K562 (cell line): ENCODE measurements at regions not wholly inside any gene's neighbourhood (a gene's known extent, or its start where the extent isn't known, plus 50 kb on each side); places are given as distances from the start of the nearest gene placed in this dataset.
A peak's percentile ranks its signal among the peaks of the same experiment; 100 is the strongest.

Experiments used
- ATF1 ChIP-seq, 2 experiments: fragments of 450-650 bp in 1 of 2; IDR thresholded peaks; 2 replicates each; pipeline ENCODE4 v1.6.1; 2016; ENCODE audit warnings: missing compliant biosample characterization in 1 of 2, missing genetic modification characterization in 1 of 2
- CHCHD3 ChIP-seq: fragments of 250-450 bp; sonication (Bioruptor Pico); IDR thresholded peaks from 2 replicates; pipeline ENCODE4 v2.1.2; 2022; ENCODE audit warnings: mild to moderate bottlenecking
- FOXJ2 ChIP-seq: fragments of 200-800 bp; sonication (Bioruptor generic); IDR thresholded peaks from 2 replicates; pipeline ENCODE4 v1.6.1; 2016; ENCODE audit warnings: missing genetic modification characterization, missing compliant biosample characterization
- HDAC2 ChIP-seq: fragments of 450-650 bp; IDR thresholded peaks from 2 replicates; pipeline ENCODE4 v1.6.1; 2016; ENCODE audit warnings: mild to moderate bottlenecking
- HMGN3 ChIP-seq: IDR thresholded peaks from 2 replicates; pipeline ENCODE4 v1.6.1; 2011; ENCODE audit warnings: borderline replicate concordance, low read depth, mild to moderate bottlenecking, mixed read lengths, low read length; ENCODE audit not compliant: insufficient read length; ENCODE audit errors: extremely low read depth
- HSF4 ChIP-seq: fragments of 250-450 bp; sonication (Bioruptor Pico); IDR thresholded peaks from 2 replicates; pipeline ENCODE4 v2.1.2; 2022; ENCODE audit warnings: mild to moderate bottlenecking, moderate library complexity, borderline replicate concordance
- KAT7 ChIP-seq: sonication (generic); formaldehyde crosslinking; IDR thresholded peaks from 2 replicates; pipeline ENCODE4 v1.8.0; 2022; ENCODE audit warnings: missing genetic modification reagents, mild to moderate bottlenecking, borderline replicate concordance
- KDM1A ChIP-seq, 2 experiments: fragments of 450-650 bp; IDR thresholded peaks; 2 replicates each; pipeline ENCODE4 v1.6.1; 2016; ENCODE audit warnings: mild to moderate bottlenecking in 2 of 2
- KDM4B ChIP-seq, 2 experiments: fragments of 450-650 bp in 1 of 2; sonication (generic) in 1 of 2; IDR thresholded peaks; 2 replicates each; pipeline ENCODE4 v1.6.1; 2016 to 2017; ENCODE audit warnings: borderline replicate concordance in 2 of 2, antibody characterized with exemption in 1 of 2, low read depth in 1 of 2, mild to moderate bottlenecking in 1 of 2
- LEF1 ChIP-seq: fragments of 450-650 bp; IDR thresholded peaks from 2 replicates; pipeline ENCODE4 v1.6.1; 2016; ENCODE audit warnings: mild to moderate bottlenecking
- MCM7 ChIP-seq, 2 experiments: fragments of 450-650 bp; IDR thresholded peaks; 2 replicates each; pipeline ENCODE4 v1.6.1; 2016 to 2018
- MECOM ChIP-seq: fragments of 250-450 bp; sonication (Bioruptor Pico); IDR thresholded peaks from 2 replicates; pipeline ENCODE4 v1.8.0; 2022; ENCODE audit warnings: inconsistent platforms
- NCOR1 ChIP-seq: fragments of 450-650 bp; IDR thresholded peaks from 2 replicates; pipeline ENCODE4 v1.6.1; 2016; ENCODE audit warnings: mild to moderate bottlenecking, moderate library complexity
- NONO ChIP-seq, 2 experiments: fragments of 200-400 bp in 1 of 2; fragments of 450-650 bp in 1 of 2; formaldehyde crosslinking in 1 of 2; IDR thresholded peaks; 2 replicates each; pipeline ENCODE4 v1.6.1; 2017; ENCODE audit warnings: low read depth in 2 of 2, mild to moderate bottlenecking in 2 of 2, moderate library complexity in 2 of 2, low read length in 1 of 2
- POLR2B ChIP-seq: fragments of 450-650 bp; IDR thresholded peaks from 2 replicates; pipeline ENCODE4 v1.6.1; 2018; ENCODE audit warnings: low read depth; ENCODE audit not compliant: partially characterized antibody
- RFX7 ChIP-seq: fragments of 250-450 bp; sonication (Bioruptor Pico); IDR thresholded peaks from 2 replicates; pipeline ENCODE4 v1.5.1; 2021; ENCODE audit warnings: mild to moderate bottlenecking
- SNRNP70 ChIP-seq: fragments of 200-400 bp; formaldehyde crosslinking; optimal IDR thresholded peaks from 2 replicates; pipeline ENCODE3; 2017; ENCODE audit warnings: low read depth, low read length
- SREBF2 ChIP-seq: sonication (generic); formaldehyde crosslinking; IDR thresholded peaks from 2 replicates; pipeline ENCODE4 v1.4.0; 2020; ENCODE audit warnings: mild to moderate bottlenecking, missing genetic modification reagents
- TAF7 ChIP-seq: fragments of 450-650 bp; IDR thresholded peaks from 2 replicates; pipeline ENCODE4 v1.6.1; 2016; ENCODE audit warnings: missing genetic modification characterization, missing compliant biosample characterization
- U2AF2 ChIP-seq: fragments of 200-400 bp; formaldehyde crosslinking; optimal IDR thresholded peaks from 2 replicates; pipeline ENCODE3; 2017; ENCODE audit warnings: low read depth, mild to moderate bottlenecking, low read length
- ZKSCAN8 ChIP-seq: fragments of 200-800 bp; sonication (Bioruptor generic); IDR thresholded peaks from 2 replicates; pipeline ENCODE4 v1.6.1; 2016; ENCODE audit warnings: missing genetic modification characterization, missing compliant biosample characterization
- TF ChIP-seq, protein P1 (sequence below): fragments of 250-450 bp; sonication (Bioruptor Pico); IDR thresholded peaks from 2 replicates; pipeline ENCODE4 v1.4.0; 2020; ENCODE audit warnings: mild to moderate bottlenecking, moderate library complexity
- TF ChIP-seq, protein P2 (sequence below), 3 experiments: fragments of 200-800 bp in 1 of 3; sonication (Bioruptor generic) in 1 of 3; sonication (generic) in 1 of 3; formaldehyde crosslinking in 1 of 3; IDR thresholded peaks; 2 replicates each; pipeline versions ENCODE4 v1.6.1 to v1.8.0; 2016 to 2022; ENCODE audit warnings: mild to moderate bottlenecking in 2 of 3, missing compliant biosample characterization in 2 of 3, missing genetic modification characterization in 2 of 3, missing genetic modification reagents in 1 of 3
- TF ChIP-seq, protein P3 (sequence below): fragments of 250-450 bp; sonication (Bioruptor Pico); IDR thresholded peaks from 2 replicates; pipeline ENCODE4 v1.4.0; 2020; ENCODE audit warnings: mild to moderate bottlenecking

DNA sequence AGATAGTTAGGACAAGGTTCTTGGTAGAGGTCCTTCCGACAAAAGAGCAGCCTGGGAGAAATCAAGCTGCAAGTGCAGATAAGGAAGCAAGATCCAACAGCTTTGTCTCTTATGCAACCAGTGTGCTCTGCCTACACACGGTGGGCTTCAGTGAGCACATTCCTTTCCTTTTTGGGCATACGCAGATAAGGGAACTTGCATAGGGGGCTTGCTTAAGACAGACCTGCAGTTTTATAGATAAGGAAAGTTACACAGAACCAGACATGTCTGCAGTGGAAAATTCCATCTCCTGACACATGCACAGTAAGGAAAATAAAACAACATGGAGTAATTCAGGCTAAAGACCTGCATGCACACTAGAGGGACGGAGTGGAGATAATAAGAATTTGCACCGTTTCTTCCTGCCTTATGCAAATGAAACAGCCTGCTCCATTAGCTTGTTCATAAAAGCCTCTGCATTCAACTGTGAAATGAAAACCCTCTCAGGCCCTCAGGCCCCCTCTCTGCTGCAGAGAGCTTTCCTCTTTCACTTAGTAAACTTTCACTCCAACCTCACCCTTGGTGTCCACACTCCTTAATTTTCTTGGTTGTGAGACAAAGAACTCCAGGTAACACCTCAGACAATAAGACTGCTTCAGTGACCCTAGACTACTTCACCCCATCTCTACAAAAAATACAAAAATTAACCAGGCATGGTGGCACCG lies 97.5 kb upstream of the MYLIP start (continued):
- TF ChIP-seq HMGN3 (peak; percentile 99), POLR2B (no peak), TAF7 (tag) (peak; percentile 85), HSF4 (CRISPR knock-in tag) (peak; percentile 99), HDAC2 (peak; percentile 99), ATF1 (CRISPR knock-in tag; IDR thresholded peaks at IDR 0.05) (no peak), ATF1 (tag; IDR thresholded peaks at IDR 0.05) (peak; percentile 91), NONO (IDR thresholded peaks at IDR 0.05; ENCODE audit: low read depth in 2 of 2, low read length in 1 of 2) (peak in 1 of 2 experiments; percentile 95; a peak in 2 of 4 replicates), KDM4B (IDR thresholded peaks at IDR 0.05; ENCODE audit: borderline replicate concordance in 2 of 2, low read depth in 1 of 2) (no peak), KDM1A (IDR thresholded peaks at IDR 0.05) (peak; percentile 98), MECOM (CRISPR knock-in tag) (peak; percentile 96), ZKSCAN8 (peak; percentile 96), FOXJ2 (tag) (0 out of 2 replicates have a peak, but pooled peaks have one; percentile 25), NCOR1 (peak; percentile 100), CHCHD3 (no peak), SNRNP70 (no peak), MCM7 (IDR thresholded peaks at IDR 0.05) (no peak), KAT7 (no peak), RFX7 (CRISPR knock-in tag) (peak; percentile 72; the same call in 1 of the 2 replicates), LEF1 (peak; percentile 97), SREBF2 (CRISPR knock-in tag) (no peak), U2AF2 (no peak)
- TF ChIP-seq, protein P1, sequence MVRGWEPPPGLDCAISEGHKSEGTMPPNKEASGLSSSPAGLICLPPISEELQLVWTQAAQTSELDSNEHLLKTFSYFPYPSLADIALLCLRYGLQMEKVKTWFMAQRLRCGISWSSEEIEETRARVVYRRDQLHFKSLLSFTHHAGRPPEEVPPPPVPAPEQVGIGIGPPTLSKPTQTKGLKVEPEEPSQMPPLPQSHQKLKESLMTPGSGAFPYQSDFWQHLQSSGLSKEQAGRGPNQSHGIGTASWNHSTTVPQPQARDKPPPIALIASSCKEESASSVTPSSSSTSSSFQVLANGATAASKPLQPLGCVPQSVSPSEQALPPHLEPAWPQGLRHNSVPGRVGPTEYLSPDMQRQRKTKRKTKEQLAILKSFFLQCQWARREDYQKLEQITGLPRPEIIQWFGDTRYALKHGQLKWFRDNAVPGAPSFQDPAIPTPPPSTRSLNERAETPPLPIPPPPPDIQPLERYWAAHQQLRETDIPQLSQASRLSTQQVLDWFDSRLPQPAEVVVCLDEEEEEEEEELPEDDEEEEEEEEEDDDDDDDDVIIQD = peak; percentile 96; the same call in 1 of the 2 replicates
- TF ChIP-seq, protein P2, sequence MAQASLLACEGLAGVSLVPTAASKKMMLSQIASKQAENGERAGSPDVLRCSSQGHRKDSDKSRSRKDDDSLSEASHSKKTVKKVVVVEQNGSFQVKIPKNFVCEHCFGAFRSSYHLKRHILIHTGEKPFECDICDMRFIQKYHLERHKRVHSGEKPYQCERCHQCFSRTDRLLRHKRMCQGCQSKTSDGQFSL (CRISPR knock-in tag; IDR thresholded peaks at IDR 0.05) = no peak
- TF ChIP-seq, protein P2 (tag; IDR thresholded peaks at IDR 0.05) = peak in 1 of 2 experiments; percentile 97; a peak in 2 of 4 replicates
- TF ChIP-seq, protein P3, sequence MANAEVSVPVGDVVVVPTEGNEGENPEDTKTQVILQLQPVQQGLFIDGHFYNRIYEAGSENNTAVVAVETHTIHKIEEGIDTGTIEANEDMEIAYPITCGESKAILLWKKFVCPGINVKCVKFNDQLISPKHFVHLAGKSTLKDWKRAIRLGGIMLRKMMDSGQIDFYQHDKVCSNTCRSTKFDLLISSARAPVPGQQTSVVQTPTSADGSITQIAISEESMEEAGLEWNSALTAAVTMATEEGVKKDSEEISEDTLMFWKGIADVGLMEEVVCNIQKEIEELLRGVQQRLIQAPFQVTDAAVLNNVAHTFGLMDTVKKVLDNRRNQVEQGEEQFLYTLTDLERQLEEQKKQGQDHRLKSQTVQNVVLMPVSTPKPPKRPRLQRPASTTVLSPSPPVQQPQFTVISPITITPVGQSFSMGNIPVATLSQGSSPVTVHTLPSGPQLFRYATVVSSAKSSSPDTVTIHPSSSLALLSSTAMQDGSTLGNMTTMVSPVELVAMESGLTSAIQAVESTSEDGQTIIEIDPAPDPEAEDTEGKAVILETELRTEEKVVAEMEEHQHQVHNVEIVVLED (CRISPR knock-in tag) = peak; percentile 71
